ENCODE measurements at regions not wholly inside any gene's neighbourhood (a gene's known extent, or its start where the extent isn't known, plus 50 kb on each side); places are given as distances from the start of the nearest gene placed in this dataset.

GRCh38 chr9:115267790-115268189 lies 149.8 kb upstream of the TNC start:
- intact Hi-C loops (cut with micrococcal nuclease; ENCODE audit: unreplicated experiment) (no loop called here), in situ Hi-C loops (cut with HindIII; ENCODE audit: low pct_unique_long_range_greater_than_20kb, low sequenced_read_pairs) (no loop called here)
- H3K27ac ChIP-seq (ENCODE audit: low read length) = no peak overlapping the region
- no peaks in the 10 kb centered on the region for H3K27me3 ChIP-seq (ENCODE audit: control insufficient read depth, insufficient read depth, low read length)
- no TSS peak for BruUV-seq (replicated peaks)
- no peaks in the 10 kb centered on the region for H3K36me3 ChIP-seq (ENCODE audit: control insufficient read depth, insufficient read depth, low read length)
- ATAC-seq (no peak), DNase-seq (ENCODE audit: low read depth, low spot score) (no peak)
- TF ChIP-seq POLR2AphosphoS5 (IDR thresholded peaks at IDR 0.05; ENCODE audit: low read depth, low read length) (no peak), REST (IDR thresholded peaks at IDR 0.05; ENCODE audit: insufficient read depth in 1 of 2, low read depth in 2 of 2, low read length in 1 of 2) (peak in 1 of 2 experiments; percentile 60; a peak in 2 of 4 replicates), CTCF (IDR thresholded peaks at IDR 0.05) (no peak)
- ChIA-PET CTCF (no interaction called here), POLR2A (no interaction called here)
- no peaks in the 10 kb centered on the region for H3K9me3 ChIP-seq (ENCODE audit: control insufficient read depth, insufficient read depth, low read depth, low read length)
- H3K4me3 ChIP-seq (ENCODE audit: low read depth in 2 of 2, low read length in 2 of 2) = no peak overlapping the region
- H3K4me1 ChIP-seq (ENCODE audit: control insufficient read depth, insufficient read depth, low read length) = no peaks in the 10 kb centered on the region

- H3K4me1 ChIP-seq (ENCODE audit: control insufficient read depth, insufficient read depth, low read length) = no peaks in the 10 kb centered on the region
- ATAC-seq = no peak
- intact Hi-C loops (cut with micrococcal nuclease; ENCODE audit: unreplicated experiment) = no loop called here
- H3K27ac ChIP-seq (ENCODE audit: low read length) = no peak overlapping the region
- POLR2A ChIA-PET = no interaction called here
- no TSS peak for BruUV-seq (replicated peaks)
- CTCF ChIA-PET = no interaction called here
- no peaks in the 10 kb centered on the region for H3K36me3 ChIP-seq (ENCODE audit: control insufficient read depth, insufficient read depth, low read length)
- H3K27me3 ChIP-seq (ENCODE audit: control insufficient read depth, insufficient read depth, low read length) = no peaks in the 10 kb centered on the region
- H3K9me3 ChIP-seq (ENCODE audit: control insufficient read depth, insufficient read depth, low read depth, low read length) = no peaks in the 10 kb centered on the region
- in situ Hi-C loops (cut with HindIII; ENCODE audit: low pct_unique_long_range_greater_than_20kb, low sequenced_read_pairs) = no loop called here
- DNase-seq (ENCODE audit: low read depth, low spot score) = no peak
- H3K4me3 ChIP-seq (ENCODE audit: low read depth in 2 of 2, low read length in 2 of 2) = no peak overlapping the region
- TF ChIP-seq POLR2AphosphoS5 (IDR thresholded peaks at IDR 0.05; ENCODE audit: low read depth, low read length) = no peak
- no peak for TF ChIP-seq CTCF (IDR thresholded peaks at IDR 0.05)
- no peak for TF ChIP-seq REST (IDR thresholded peaks at IDR 0.05; ENCODE audit: insufficient read depth in 1 of 2, low read depth in 2 of 2, low read length in 1 of 2)
- TF ChIP-seq TCF7L2 (IDR thresholded peaks at IDR 0.05; ENCODE audit: low read depth, low read length) = no peak
- TF ChIP-seq SIN3A (IDR thresholded peaks at IDR 0.05; ENCODE audit: borderline replicate concordance, insufficient read depth, low read depth, low read length) = no peak
Measured at GRCh38 chr9:115275753-115276152, 157.8 kb upstream of the TNC start.
